SK-N-SH (cell line): ENCODE measurements at regions not wholly inside any gene's neighbourhood (a gene's known extent, or its start where the extent isn't known, plus 50 kb on each side); places are given as distances from the start of the nearest gene placed in this dataset.

ENCODE experiments used
- CTCF ChIA-PET: fragments of 300-600, 350-600 bp; formaldehyde crosslinking; extraction: SDS; loops from one replicate; lab custom pipeline; 2021; lab: Yijun Ruan, JAX
- POLR2A ChIA-PET: fragments of 350-600 bp; sonication (Branson Sonifier 250); formaldehyde crosslinking; extraction: SDS; loops from one replicate; lab custom pipeline; 2020; ENCODE audit warnings: antibody characterized with exemption, inconsistent platforms; lab: Yijun Ruan, JAX
- DNase-seq: peaks from one replicate; pipeline ENCODE4 v3.0.0; 2012
- H2AFZ ChIP-seq: fragments of 200-600 bp; sonication (generic); 2 replicates; pipeline ENCODE4 v1.8.1; 2016; ENCODE audit warnings: antibody characterized with exemption, mild to moderate bottlenecking, low read depth
- H3F3A ChIP-seq: fragments of 200-600 bp; sonication (generic); replicated peaks from 2 replicates; pipeline ENCODE3; 2016; ENCODE audit warnings: antibody characterized with exemption, mild to moderate bottlenecking; ENCODE audit not compliant: insufficient read depth
- H3K27ac ChIP-seq, 2 experiments: fragments of 200-500 bp in 1 of 2; fragments of 200-600 bp in 1 of 2; sonication (Bioruptor generic) in 1 of 2; sonication (generic), shearing (Covaris generic) in 1 of 2; 2 replicates each; pipeline versions ENCODE4 v1.5.1 to v1.6.1; 2014 to 2016; ENCODE audit warnings: low read depth in 2 of 2, inconsistent platforms in 1 of 2, low read length in 1 of 2, mild to moderate bottlenecking in 1 of 2, mixed read lengths in 1 of 2
- H3K27me3 ChIP-seq: fragments of 200-600 bp; sonication (generic), shearing (Covaris generic); 2 replicates; pipeline ENCODE4 v1.6.1; 2016; ENCODE audit warnings: mixed run types; ENCODE audit not compliant: insufficient read depth
- H3K36me3 ChIP-seq, 2 experiments: fragments of 200-500 bp in 1 of 2; fragments of 200-600 bp in 1 of 2; sonication (Bioruptor generic) in 1 of 2; sonication (generic) in 1 of 2; replicated peaks in 1 of 2; 2 replicates each; pipeline versions ENCODE3 to v1.5.1; 2014 to 2016; ENCODE audit warnings: low read length in 1 of 2, mild to moderate bottlenecking in 1 of 2; ENCODE audit not compliant: insufficient read depth in 2 of 2, control insufficient read depth in 1 of 2
- H3K4me1 ChIP-seq, 2 experiments: fragments of 200-500 bp in 1 of 2; fragments of 200-600 bp in 1 of 2; sonication (Bioruptor generic) in 1 of 2; sonication (generic), shearing (Covaris generic) in 1 of 2; 2 replicates each; pipeline versions ENCODE4 v1.5.1 to v1.6.1; 2014 to 2016; ENCODE audit warnings: low read depth in 1 of 2, low read length in 1 of 2, mixed run types in 1 of 2; ENCODE audit not compliant: insufficient read depth in 2 of 2, control insufficient read depth in 1 of 2
- H3K4me2 ChIP-seq: fragments of 200-600 bp; sonication (generic), shearing (Covaris generic); 2 replicates; pipeline ENCODE4 v1.6.1; 2017; ENCODE audit warnings: mixed run types
- H3K4me3 ChIP-seq, 2 experiments: fragments of 200-500 bp in 1 of 2; fragments of 200-600 bp in 1 of 2; sonication (Bioruptor generic) in 1 of 2; sonication (generic), shearing (Covaris generic) in 1 of 2; 2 replicates each; pipeline versions ENCODE4 v1.5.1 to v1.8.1; 2014 to 2016; ENCODE audit warnings: low read depth in 2 of 2, inconsistent platforms in 1 of 2, low read length in 1 of 2, mild to moderate bottlenecking in 1 of 2, mixed read lengths in 1 of 2, moderate library complexity in 1 of 2
- H3K79me2 ChIP-seq: fragments of 200-600 bp; sonication (generic); 2 replicates; pipeline ENCODE4 v1.8.1; 2017; ENCODE audit warnings: mild to moderate bottlenecking; ENCODE audit not compliant: insufficient read depth
- H3K9ac ChIP-seq: fragments of 200-600 bp; sonication (generic); 2 replicates; pipeline ENCODE4 v1.6.1; 2017; ENCODE audit warnings: mixed run types
- H3K9me2 ChIP-seq: fragments of 200-600 bp; sonication (generic); 2 replicates; pipeline ENCODE4 v1.6.1; 2017; ENCODE audit warnings: mixed run types
- H3K9me3 ChIP-seq: fragments of 200-600 bp; sonication (generic); 2 replicates; pipeline ENCODE4 v1.6.1; 2017; ENCODE audit warnings: mixed run types, mild to moderate bottlenecking, moderate library complexity
- H4K20me1 ChIP-seq: fragments of 200-600 bp; sonication (generic); 2 replicates; pipeline ENCODE4 v1.6.1; 2017; ENCODE audit warnings: mild to moderate bottlenecking, mixed run types; ENCODE audit not compliant: insufficient read depth
- ELF1 ChIP-seq: IDR thresholded peaks from 2 replicates; pipeline ENCODE4 v1.4.0; 2012
- FOSL2 ChIP-seq: IDR thresholded peaks from 2 replicates; pipeline ENCODE4 v1.4.0; 2012; ENCODE audit warnings: low read depth, mild to moderate bottlenecking, moderate library complexity, borderline replicate concordance
- FOXJ3 ChIP-seq: sonication (generic); formaldehyde crosslinking; IDR thresholded peaks from 2 replicates; pipeline ENCODE4 v1.5.1; 2020; ENCODE audit warnings: mild to moderate bottlenecking, missing genetic modification reagents
- FOXM1 ChIP-seq: IDR thresholded peaks from 2 replicates; pipeline ENCODE4 v1.4.0; 2012; ENCODE audit warnings: low read depth, mild to moderate bottlenecking
- MAX ChIP-seq: IDR thresholded peaks from 2 replicates; pipeline ENCODE4 v1.4.0; 2012; ENCODE audit warnings: low read depth
- MEF2A ChIP-seq: IDR thresholded peaks from 2 replicates; pipeline ENCODE4 v1.4.0; 2012; ENCODE audit warnings: low read depth, borderline replicate concordance
- MXI1 ChIP-seq: IDR thresholded peaks from 2 replicates; pipeline ENCODE4 v1.6.1; 2012; ENCODE audit warnings: mild to moderate bottlenecking, low read depth, low read length, improper control_type of control experiment
- NFIC ChIP-seq: IDR thresholded peaks from 2 replicates; pipeline ENCODE4 v1.4.0; 2012; ENCODE audit warnings: borderline replicate concordance
- NRF1 ChIP-seq: IDR thresholded peaks from 2 replicates; pipeline ENCODE4 v1.6.1; 2012; ENCODE audit warnings: low read depth, mild to moderate bottlenecking, low read length
- PBX3 ChIP-seq: IDR thresholded peaks from 2 replicates; pipeline ENCODE4; 2012
- POLR2AphosphoS5 ChIP-seq: IDR thresholded peaks from 2 replicates; pipeline ENCODE4 v1.6.1; 2012; ENCODE audit warnings: low read depth, low read length
- RAD21 ChIP-seq: IDR thresholded peaks from 2 replicates; pipeline ENCODE4 v1.6.1; 2012; ENCODE audit warnings: mild to moderate bottlenecking, low read length
- RXRA ChIP-seq: IDR thresholded peaks from 2 replicates; pipeline ENCODE4 v1.4.0; 2012; ENCODE audit warnings: low read depth, mild to moderate bottlenecking, borderline replicate concordance
- SMC3 ChIP-seq: IDR thresholded peaks from 2 replicates; pipeline ENCODE4 v1.6.1; 2012; ENCODE audit warnings: low read depth, low read length, improper control_type of control experiment
- TCF12 ChIP-seq: IDR thresholded peaks from 2 replicates; pipeline ENCODE4 v1.4.0; 2012
- TEAD4 ChIP-seq: IDR thresholded peaks from 2 replicates; pipeline ENCODE4 v1.4.0; 2012; ENCODE audit warnings: mild to moderate bottlenecking, borderline replicate concordance; ENCODE audit not compliant: insufficient read depth
- USF2 ChIP-seq: fragments of 150-350 bp; IDR thresholded peaks from 2 replicates; pipeline ENCODE4 v1.6.1; 2017; ENCODE audit warnings: antibody characterized with exemption, low read length, low read depth, borderline replicate concordance
- YY1 ChIP-seq: IDR thresholded peaks from 2 replicates; pipeline ENCODE4 v1.4.0; 2012; ENCODE audit warnings: low read depth, mild to moderate bottlenecking
- WGBS: methylation state at CpG from one replicate; pipeline ENCODE4 v1.1.6; 2017; ENCODE audit warnings: low lambda C conversion rate; 5-methylcytosine and 5-hydroxymethylcytosine counted together
- TF ChIP-seq, protein P1 (sequence below): IDR thresholded peaks from 2 replicates; pipeline ENCODE4 v1.4.0; 2012; ENCODE audit warnings: low read depth, borderline replicate concordance
- TF ChIP-seq, protein P2 (sequence below): fragments of 200-600 bp; sonication (generic); IDR thresholded peaks from 2 replicates; pipeline ENCODE4 v1.6.1; 2017; ENCODE audit warnings: antibody characterized with exemption, mild to moderate bottlenecking, moderate library complexity
- TF ChIP-seq, protein P3 (sequence below): IDR thresholded peaks from 2 replicates; pipeline ENCODE4 v1.6.1; 2012; ENCODE audit warnings: mild to moderate bottlenecking, low read depth, low read length, moderate library complexity

DNA sequence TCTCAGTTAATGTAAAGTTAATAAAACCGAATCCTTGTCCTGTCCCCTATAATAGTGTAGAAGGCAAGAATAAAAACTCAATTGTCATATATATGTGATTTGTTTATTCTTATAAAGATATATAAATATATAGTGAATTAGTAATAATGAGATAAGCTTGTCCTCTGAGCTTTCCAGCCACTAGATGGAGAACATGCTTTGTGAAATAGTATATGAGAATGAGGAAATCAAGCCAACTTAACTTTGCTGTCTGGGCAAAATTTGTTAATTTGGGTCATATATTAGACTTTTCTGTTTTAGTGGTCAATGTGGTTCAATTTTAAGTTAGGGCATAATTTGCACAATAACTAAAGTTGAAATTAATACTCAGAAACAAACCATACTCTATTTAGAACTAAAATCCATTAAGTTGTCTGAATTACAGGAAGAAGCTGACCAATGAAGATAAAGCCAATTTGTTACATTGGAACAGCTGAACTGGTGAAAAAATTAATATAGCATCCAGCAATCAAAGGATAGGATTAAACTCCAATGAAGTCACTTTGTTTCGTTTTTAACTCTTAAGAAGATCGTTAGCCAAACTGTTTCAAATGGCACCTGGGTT lies 595.0 kb downstream of the ARL4A start (continued):
- TF ChIP-seq MEF2A: no peak
- TF ChIP-seq, protein P1, sequence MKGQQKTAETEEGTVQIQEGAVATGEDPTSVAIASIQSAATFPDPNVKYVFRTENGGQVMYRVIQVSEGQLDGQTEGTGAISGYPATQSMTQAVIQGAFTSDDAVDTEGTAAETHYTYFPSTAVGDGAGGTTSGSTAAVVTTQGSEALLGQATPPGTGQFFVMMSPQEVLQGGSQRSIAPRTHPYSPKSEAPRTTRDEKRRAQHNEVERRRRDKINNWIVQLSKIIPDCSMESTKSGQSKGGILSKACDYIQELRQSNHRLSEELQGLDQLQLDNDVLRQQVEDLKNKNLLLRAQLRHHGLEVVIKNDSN: no peak
- TF ChIP-seq, protein P2, sequence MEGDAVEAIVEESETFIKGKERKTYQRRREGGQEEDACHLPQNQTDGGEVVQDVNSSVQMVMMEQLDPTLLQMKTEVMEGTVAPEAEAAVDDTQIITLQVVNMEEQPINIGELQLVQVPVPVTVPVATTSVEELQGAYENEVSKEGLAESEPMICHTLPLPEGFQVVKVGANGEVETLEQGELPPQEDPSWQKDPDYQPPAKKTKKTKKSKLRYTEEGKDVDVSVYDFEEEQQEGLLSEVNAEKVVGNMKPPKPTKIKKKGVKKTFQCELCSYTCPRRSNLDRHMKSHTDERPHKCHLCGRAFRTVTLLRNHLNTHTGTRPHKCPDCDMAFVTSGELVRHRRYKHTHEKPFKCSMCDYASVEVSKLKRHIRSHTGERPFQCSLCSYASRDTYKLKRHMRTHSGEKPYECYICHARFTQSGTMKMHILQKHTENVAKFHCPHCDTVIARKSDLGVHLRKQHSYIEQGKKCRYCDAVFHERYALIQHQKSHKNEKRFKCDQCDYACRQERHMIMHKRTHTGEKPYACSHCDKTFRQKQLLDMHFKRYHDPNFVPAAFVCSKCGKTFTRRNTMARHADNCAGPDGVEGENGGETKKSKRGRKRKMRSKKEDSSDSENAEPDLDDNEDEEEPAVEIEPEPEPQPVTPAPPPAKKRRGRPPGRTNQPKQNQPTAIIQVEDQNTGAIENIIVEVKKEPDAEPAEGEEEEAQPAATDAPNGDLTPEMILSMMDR: peak; percentile 61
- TF ChIP-seq SMC3: peak; percentile 46
- TF ChIP-seq FOSL2: no peak
- no peak for TF ChIP-seq PBX3
- TF ChIP-seq ELF1: no peak
- no peak for TF ChIP-seq FOXM1
- TF ChIP-seq, all 33 proteins: peak for 3

- ChIA-PET CTCF (no interaction called here), POLR2A (no interaction called here)
- Histone ChIP-seq H3K79me2 (no peaks in the 10 kb centered on the region), H3K4me1 (no peaks in the 10 kb centered on the region), H4K20me1 (no peaks in the 10 kb centered on the region), H3F3A (no peaks in the 10 kb centered on the region), H3K9me2 (no peaks in the 10 kb centered on the region), H3K4me2 (no peak overlapping the region), H3K27ac (no peak overlapping the region), H3K9ac (no peak overlapping the region), H2AFZ (no peak overlapping the region), H3K9me3 (no peaks in the 10 kb centered on the region), H3K4me3 (no peak overlapping the region), H3K27me3 (no peaks in the 10 kb centered on the region), H3K36me3 (no peaks in the 10 kb centered on the region)
- no peak for DNase-seq
- TF ChIP-seq TEAD4 (no peak), TCF12 (no peak), PBX3 (no peak), POLR2AphosphoS5 (no peak), RAD21 (no peak), USF2 (no peak), MEF2A (no peak), YY1 (no peak), FOSL2 (no peak), MAX (no peak), ELF1 (no peak), NFIC (no peak), RXRA (no peak), NRF1 (no peak), MXI1 (no peak), FOXJ3 (CRISPR knock-in tag) (no peak)
- TF ChIP-seq, protein P3, sequence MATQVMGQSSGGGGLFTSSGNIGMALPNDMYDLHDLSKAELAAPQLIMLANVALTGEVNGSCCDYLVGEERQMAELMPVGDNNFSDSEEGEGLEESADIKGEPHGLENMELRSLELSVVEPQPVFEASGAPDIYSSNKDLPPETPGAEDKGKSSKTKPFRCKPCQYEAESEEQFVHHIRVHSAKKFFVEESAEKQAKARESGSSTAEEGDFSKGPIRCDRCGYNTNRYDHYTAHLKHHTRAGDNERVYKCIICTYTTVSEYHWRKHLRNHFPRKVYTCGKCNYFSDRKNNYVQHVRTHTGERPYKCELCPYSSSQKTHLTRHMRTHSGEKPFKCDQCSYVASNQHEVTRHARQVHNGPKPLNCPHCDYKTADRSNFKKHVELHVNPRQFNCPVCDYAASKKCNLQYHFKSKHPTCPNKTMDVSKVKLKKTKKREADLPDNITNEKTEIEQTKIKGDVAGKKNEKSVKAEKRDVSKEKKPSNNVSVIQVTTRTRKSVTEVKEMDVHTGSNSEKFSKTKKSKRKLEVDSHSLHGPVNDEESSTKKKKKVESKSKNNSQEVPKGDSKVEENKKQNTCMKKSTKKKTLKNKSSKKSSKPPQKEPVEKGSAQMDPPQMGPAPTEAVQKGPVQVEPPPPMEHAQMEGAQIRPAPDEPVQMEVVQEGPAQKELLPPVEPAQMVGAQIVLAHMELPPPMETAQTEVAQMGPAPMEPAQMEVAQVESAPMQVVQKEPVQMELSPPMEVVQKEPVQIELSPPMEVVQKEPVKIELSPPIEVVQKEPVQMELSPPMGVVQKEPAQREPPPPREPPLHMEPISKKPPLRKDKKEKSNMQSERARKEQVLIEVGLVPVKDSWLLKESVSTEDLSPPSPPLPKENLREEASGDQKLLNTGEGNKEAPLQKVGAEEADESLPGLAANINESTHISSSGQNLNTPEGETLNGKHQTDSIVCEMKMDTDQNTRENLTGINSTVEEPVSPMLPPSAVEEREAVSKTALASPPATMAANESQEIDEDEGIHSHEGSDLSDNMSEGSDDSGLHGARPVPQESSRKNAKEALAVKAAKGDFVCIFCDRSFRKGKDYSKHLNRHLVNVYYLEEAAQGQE: no peak
- TF ChIP-seq, protein P1: no peak
- 72% methylated on average over 4 of the region's 4 CpGs for WGBS
Observed at GRCh38 chr7:13286916-13287315, 599.5 kb downstream of the ARL4A start.
